H9 (cell line): ENCODE measurements at regions not wholly inside any gene's neighbourhood (a gene's known extent, or its start where the extent isn't known, plus 50 kb on each side); places are given as distances from the start of the nearest gene placed in this dataset.

Experiments
- DNase-seq: peaks from one replicate; pipeline ENCODE4 v3.0.0-alpha.2; 2017
- H2AFZ ChIP-seq: one replicate; pipeline ENCODE4 v1.6.1; 2013; ENCODE audit warnings: mild to moderate bottlenecking, low read length, control low read depth, moderate library complexity
- H2AK5ac ChIP-seq: 2 replicates; pipeline ENCODE4 v1.6.1; 2013; ENCODE audit warnings: low read length, control low read depth, mixed read lengths; ENCODE audit not compliant: insufficient read length
- H2BK120ac ChIP-seq: one replicate; pipeline ENCODE4 v1.6.1; 2013; ENCODE audit warnings: low read depth, mild to moderate bottlenecking, low read length, control low read depth, inconsistent platforms; ENCODE audit not compliant: poor library complexity, severe bottlenecking
- H2BK12ac ChIP-seq: 2 replicates; pipeline ENCODE4 v1.6.1; 2013; ENCODE audit warnings: low read length, control low read depth, mixed read lengths, low read depth; ENCODE audit not compliant: insufficient read length
- H2BK15ac ChIP-seq: 2 replicates; pipeline ENCODE4 v1.6.1; 2013; ENCODE audit warnings: low read depth, low read length, control low read depth
- H2BK20ac ChIP-seq: one replicate; pipeline ENCODE4 v1.6.1; 2013; ENCODE audit warnings: low read depth, mild to moderate bottlenecking, low read length, control low read depth, inconsistent platforms; ENCODE audit not compliant: poor library complexity, severe bottlenecking
- H2BK5ac ChIP-seq: 2 replicates; pipeline ENCODE4 v1.6.1; 2013; ENCODE audit warnings: low read length, control low read depth, mixed read lengths; ENCODE audit not compliant: insufficient read length
- H3K14ac ChIP-seq: 2 replicates; pipeline ENCODE4 v1.6.1; 2013; ENCODE audit warnings: low read length, control low read depth; ENCODE audit not compliant: insufficient read depth
- H3K18ac ChIP-seq: 2 replicates; pipeline ENCODE4 v1.6.1; 2013; ENCODE audit warnings: low read depth, mild to moderate bottlenecking, mixed read lengths, low read length, control low read depth; ENCODE audit not compliant: insufficient read length
- H3K23ac ChIP-seq: 2 replicates; pipeline ENCODE4 v1.6.1; 2013; ENCODE audit warnings: low read length, control low read depth, mixed read lengths, low read depth; ENCODE audit not compliant: insufficient read length
- H3K23me2 ChIP-seq: 2 replicates; pipeline ENCODE4 v1.6.1; 2013; ENCODE audit warnings: low read depth, mild to moderate bottlenecking, mixed read lengths, low read length, control low read depth; ENCODE audit not compliant: insufficient read length, poor library complexity, severe bottlenecking
- H3K27ac ChIP-seq: 2 replicates; pipeline ENCODE4 v1.5.1; 2013; ENCODE audit warnings: low read length, control low read depth, mixed read lengths, low read depth; ENCODE audit not compliant: insufficient read length
- H3K27me3 ChIP-seq: 2 replicates; pipeline ENCODE4 v1.6.1; 2013; ENCODE audit warnings: low read length, control low read depth, inconsistent platforms; ENCODE audit not compliant: insufficient read depth
- H3K4ac ChIP-seq: 2 replicates; pipeline ENCODE4 v1.6.1; 2013; ENCODE audit warnings: low read depth, mild to moderate bottlenecking, control low read depth, inconsistent platforms, low read length, moderate library complexity
- H3K4me1 ChIP-seq: 2 replicates; pipeline ENCODE4 v1.6.1; 2013; ENCODE audit warnings: low read length, control low read depth, inconsistent platforms; ENCODE audit not compliant: insufficient read depth
- H3K4me2 ChIP-seq: 2 replicates; pipeline ENCODE4 v1.6.1; 2013; ENCODE audit warnings: low read length, control low read depth, mixed read lengths; ENCODE audit not compliant: insufficient read length, insufficient read depth
- H3K56ac ChIP-seq: 2 replicates; pipeline ENCODE4 v1.6.1; 2013; ENCODE audit warnings: low read depth, mild to moderate bottlenecking, mixed read lengths, low read length, control low read depth; ENCODE audit not compliant: insufficient read length
- H3K79me1 ChIP-seq: 2 replicates; pipeline ENCODE4 v1.6.1; 2013; ENCODE audit warnings: low read depth, mild to moderate bottlenecking, moderate library complexity, low read length, control low read depth, inconsistent platforms; ENCODE audit not compliant: insufficient read depth, poor library complexity, severe bottlenecking
- H3K79me2 ChIP-seq: 2 replicates; pipeline ENCODE4 v1.6.1; 2013; ENCODE audit warnings: low read length, control low read depth, inconsistent platforms; ENCODE audit not compliant: insufficient read depth
- H3K9ac ChIP-seq: 2 replicates; pipeline ENCODE4 v1.6.1; 2013; ENCODE audit warnings: low read length, control low read depth, mixed read lengths; ENCODE audit not compliant: insufficient read length; ENCODE audit errors: extremely low read depth
- H3K9me3 ChIP-seq: one replicate; pipeline ENCODE4 v1.6.1; 2013; ENCODE audit warnings: low read depth, low read length, inconsistent platforms; ENCODE audit not compliant: control insufficient read depth
- H3T11ph ChIP-seq: one replicate; pipeline ENCODE4 v1.6.1; 2013; ENCODE audit warnings: mild to moderate bottlenecking, low read length, control low read depth, inconsistent platforms
- H4K20me1 ChIP-seq: one replicate; pipeline ENCODE4 v1.6.1; 2013; ENCODE audit not compliant: control insufficient read depth, insufficient read length, insufficient read depth
- H4K5ac ChIP-seq: 2 replicates; pipeline ENCODE4 v1.6.1; 2013; ENCODE audit warnings: low read depth, mild to moderate bottlenecking, mixed read lengths, low read length, control low read depth; ENCODE audit not compliant: insufficient read length
- H4K8ac ChIP-seq: replicated peaks from 2 replicates; pipeline ENCODE4 v1.6.1; 2013; ENCODE audit warnings: low read length, control low read depth, mixed read lengths, low read depth; ENCODE audit not compliant: insufficient read length
- H4K91ac ChIP-seq: 2 replicates; pipeline ENCODE4 v1.6.1; 2013; ENCODE audit warnings: low read depth, mild to moderate bottlenecking, moderate library complexity, mixed read lengths, low read length, control low read depth; ENCODE audit not compliant: insufficient read length
- H3K27ac Mint-ChIP-seq, 3 experiments: 2 replicates in 2 of 3; 3 replicates in 1 of 3; pipeline ENCODE4 v1.8.0; 2020 to 2021; ENCODE audit warnings: mixed read lengths in 3 of 3, mild to moderate bottlenecking in 1 of 3, moderate library complexity in 1 of 3
- H3K27me3 Mint-ChIP-seq: 2 replicates; pipeline ENCODE4 v1.8.0; 2021; ENCODE audit warnings: low read depth, mild to moderate bottlenecking, moderate library complexity, mixed read lengths
- H3K36me3 Mint-ChIP-seq, 3 experiments: 2 replicates in 2 of 3; 3 replicates in 1 of 3; pipeline ENCODE4 v1.8.0; 2020 to 2021; ENCODE audit warnings: low read depth in 3 of 3, mixed read lengths in 3 of 3; ENCODE audit not compliant: insufficient read depth in 1 of 3
- H3K4me1 Mint-ChIP-seq, 2 experiments: 2 replicates each; pipeline ENCODE4 v1.8.0; 2020; ENCODE audit warnings: mixed read lengths in 2 of 2
- H3K4me3 Mint-ChIP-seq, 2 experiments: 2 replicates in 1 of 2; 3 replicates in 1 of 2; pipeline ENCODE4 v1.8.0; 2020 to 2021; ENCODE audit warnings: mild to moderate bottlenecking in 2 of 2, mixed read lengths in 2 of 2, moderate library complexity in 1 of 2
- H3K9me3 Mint-ChIP-seq, 2 experiments: 2 replicates in 1 of 2; 3 replicates in 1 of 2; pipeline ENCODE4 v1.8.0; 2020; ENCODE audit warnings: mild to moderate bottlenecking in 2 of 2, mixed read lengths in 2 of 2, moderate library complexity in 1 of 2
- WGBS: extraction: QIAGEN DNeasy Blood & Tissue Kit; methylation state at CpG from one replicate; pipeline ENCODE4 v1.1.7; 2013; ENCODE audit warnings: missing lambda C conversion rate, low lambda C conversion rate, mixed read lengths; ENCODE audit not compliant: insufficient read length; ENCODE audit errors: extremely low coverage; 5-methylcytosine and 5-hydroxymethylcytosine counted together
- TF ChIP-seq, protein P1 (sequence below): fragments of 200-600 bp; sonication (generic); conservative IDR thresholded peaks from 3 replicates; pipeline ENCODE4 v1.8.0; 2021; ENCODE audit warnings: antibody characterized with exemption, mild to moderate bottlenecking

DNA sequence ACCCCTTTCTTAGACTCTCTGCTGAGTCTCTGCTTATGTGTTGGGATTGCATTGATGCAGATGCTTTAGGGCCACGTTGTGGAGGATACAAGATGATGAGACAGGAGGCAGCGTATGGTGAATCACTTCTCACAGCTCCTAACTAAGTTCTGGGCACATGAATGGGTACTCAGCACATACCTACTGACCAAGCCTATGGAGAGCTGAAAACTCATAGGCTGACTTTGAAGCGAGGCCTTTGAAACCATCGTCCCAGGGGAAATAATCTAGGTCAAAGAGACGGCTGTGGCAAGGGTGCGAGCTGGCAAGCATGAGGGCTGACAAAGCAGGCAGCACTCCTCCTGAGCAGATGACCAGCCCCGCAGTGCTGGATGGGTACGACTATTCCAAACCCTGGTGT lies 180.2 kb upstream of the TNP1 start:
- H3K4ac ChIP-seq, result no peak overlapping the region
- H3K14ac ChIP-seq, result no peak overlapping the region
- no peak overlapping the region for H3K9ac ChIP-seq
- no peaks in the 10 kb centered on the region for H3K36me3 Mint-ChIP-seq
- no peak for DNase-seq
- no peak overlapping the region for H3K4me2 ChIP-seq
- H2BK5ac ChIP-seq, result no peak overlapping the region
- H3K4me1 ChIP-seq, result no peaks in the 10 kb centered on the region
- no peak overlapping the region for H3K18ac ChIP-seq
- no peak overlapping the region for H2BK120ac ChIP-seq
- H2BK15ac ChIP-seq, result no peak overlapping the region
- H3K27me3 ChIP-seq, result no peaks in the 10 kb centered on the region
- H3T11ph ChIP-seq, result no peak overlapping the region
- H4K91ac ChIP-seq, result no peak overlapping the region
- no peak overlapping the region for H2AFZ ChIP-seq
- H3K56ac ChIP-seq, result no peak overlapping the region
- H4K20me1 ChIP-seq, result no peaks in the 10 kb centered on the region
- H3K27ac Mint-ChIP-seq, result no peak overlapping the region
- H3K4me3 Mint-ChIP-seq, result no peak overlapping the region
- no peak overlapping the region for H2BK20ac ChIP-seq
- no peaks in the 10 kb centered on the region for H3K9me3 Mint-ChIP-seq
- H2AK5ac ChIP-seq, result no peak overlapping the region
- H3K9me3 ChIP-seq, result no peaks in the 10 kb centered on the region
- no peaks in the 10 kb centered on the region for H3K23me2 ChIP-seq
- H3K4me1 Mint-ChIP-seq, result no peaks in the 10 kb centered on the region
- no peaks in the 10 kb centered on the region for H3K79me1 ChIP-seq
- no peak overlapping the region for H3K27ac ChIP-seq
- H2BK12ac ChIP-seq, result no peak overlapping the region
- no peaks in the 10 kb centered on the region for H3K79me2 ChIP-seq
- H3K23ac ChIP-seq, result no peak overlapping the region
- no CpG with 5 or more reads among the region's 8 CpGs for WGBS
- peaks cover 6% of the 10 kb centered on the region for H3K27me3 Mint-ChIP-seq
- H4K8ac ChIP-seq, result no peak overlapping the region
- H4K5ac ChIP-seq, result no peak overlapping the region
- TF ChIP-seq, protein P1, sequence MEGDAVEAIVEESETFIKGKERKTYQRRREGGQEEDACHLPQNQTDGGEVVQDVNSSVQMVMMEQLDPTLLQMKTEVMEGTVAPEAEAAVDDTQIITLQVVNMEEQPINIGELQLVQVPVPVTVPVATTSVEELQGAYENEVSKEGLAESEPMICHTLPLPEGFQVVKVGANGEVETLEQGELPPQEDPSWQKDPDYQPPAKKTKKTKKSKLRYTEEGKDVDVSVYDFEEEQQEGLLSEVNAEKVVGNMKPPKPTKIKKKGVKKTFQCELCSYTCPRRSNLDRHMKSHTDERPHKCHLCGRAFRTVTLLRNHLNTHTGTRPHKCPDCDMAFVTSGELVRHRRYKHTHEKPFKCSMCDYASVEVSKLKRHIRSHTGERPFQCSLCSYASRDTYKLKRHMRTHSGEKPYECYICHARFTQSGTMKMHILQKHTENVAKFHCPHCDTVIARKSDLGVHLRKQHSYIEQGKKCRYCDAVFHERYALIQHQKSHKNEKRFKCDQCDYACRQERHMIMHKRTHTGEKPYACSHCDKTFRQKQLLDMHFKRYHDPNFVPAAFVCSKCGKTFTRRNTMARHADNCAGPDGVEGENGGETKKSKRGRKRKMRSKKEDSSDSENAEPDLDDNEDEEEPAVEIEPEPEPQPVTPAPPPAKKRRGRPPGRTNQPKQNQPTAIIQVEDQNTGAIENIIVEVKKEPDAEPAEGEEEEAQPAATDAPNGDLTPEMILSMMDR, result no peak
